ENCODE measurements at regions not wholly inside any gene's neighbourhood (a gene's known extent, or its start where the extent isn't known, plus 50 kb on each side); places are given as distances from the start of the nearest gene placed in this dataset.

GRCh38 chr21:17461014-17461413 lies 51.8 kb upstream of the CXADR start:
- Histone ChIP-seq H3K27me3 (ENCODE audit: low read depth, low read length) (no peaks in the 10 kb centered on the region), H3K9me3 (ENCODE audit: control insufficient read depth in 1 of 2, low read length in 2 of 2) (no peaks in the 10 kb centered on the region), H3K27ac (ENCODE audit: low read length) (no peak overlapping the region), H3K4me3 (ENCODE audit: low read depth in 1 of 2, low read length in 2 of 2) (no peak overlapping the region), H3K4me1 (ENCODE audit: control insufficient read depth in 1 of 2, insufficient read depth in 2 of 2, low read length in 2 of 2) (peaks cover 0 to 13% of the 10 kb centered on the region in 2 donors), H3K36me3 (ENCODE audit: control insufficient read depth in 1 of 2, insufficient read depth in 2 of 2, low read length in 2 of 2) (no peaks in the 10 kb centered on the region)

- Histone ChIP-seq H3K4me3 (ENCODE audit: low read depth in 1 of 2, low read length in 2 of 2) (no peak overlapping the region), H3K36me3 (ENCODE audit: control insufficient read depth in 1 of 2, insufficient read depth in 2 of 2, low read length in 2 of 2) (no peaks in the 10 kb centered on the region), H3K27ac (ENCODE audit: low read length) (no peak overlapping the region), H3K27me3 (ENCODE audit: low read depth, low read length) (no peaks in the 10 kb centered on the region), H3K9me3 (ENCODE audit: control insufficient read depth in 1 of 2, low read length in 2 of 2) (no peaks in the 10 kb centered on the region), H3K4me1 (ENCODE audit: control insufficient read depth in 1 of 2, insufficient read depth in 2 of 2, low read length in 2 of 2) (peaks cover 0 to 13% of the 10 kb centered on the region in 2 donors)
Observed at GRCh38 chr21:17461582-17461981, 51.3 kb upstream of the CXADR start.

GRCh38 chr21:17462276-17462981 lies 50.4 kb upstream of the CXADR start:
- Histone ChIP-seq H3K4me1 (ENCODE audit: control insufficient read depth in 1 of 2, insufficient read depth in 2 of 2, low read length in 2 of 2) (peaks cover 0 to 13% of the 10 kb centered on the region in 2 donors), H3K4me3 (ENCODE audit: low read depth in 1 of 2, low read length in 2 of 2) (no peak overlapping the region), H3K27me3 (ENCODE audit: low read depth, low read length) (no peaks in the 10 kb centered on the region), H3K9me3 (ENCODE audit: control insufficient read depth in 1 of 2, low read length in 2 of 2) (no peaks in the 10 kb centered on the region), H3K36me3 (ENCODE audit: control insufficient read depth in 1 of 2, insufficient read depth in 2 of 2, low read length in 2 of 2) (no peaks in the 10 kb centered on the region), H3K27ac (ENCODE audit: low read length) (no peak overlapping the region)

Measured in muscle layer of duodenum (tissue), 2 donors.